ENCODE measurements at regions not wholly inside any gene's neighbourhood (a gene's known extent, or its start where the extent isn't known, plus 50 kb on each side); places are given as distances from the start of the nearest gene placed in this dataset.
"Not testable (repeated sequence)": the region's sequence is repeated elsewhere in the genome, so short reads cannot be mapped to it uniquely, and the experiment has no call there.

DNA sequence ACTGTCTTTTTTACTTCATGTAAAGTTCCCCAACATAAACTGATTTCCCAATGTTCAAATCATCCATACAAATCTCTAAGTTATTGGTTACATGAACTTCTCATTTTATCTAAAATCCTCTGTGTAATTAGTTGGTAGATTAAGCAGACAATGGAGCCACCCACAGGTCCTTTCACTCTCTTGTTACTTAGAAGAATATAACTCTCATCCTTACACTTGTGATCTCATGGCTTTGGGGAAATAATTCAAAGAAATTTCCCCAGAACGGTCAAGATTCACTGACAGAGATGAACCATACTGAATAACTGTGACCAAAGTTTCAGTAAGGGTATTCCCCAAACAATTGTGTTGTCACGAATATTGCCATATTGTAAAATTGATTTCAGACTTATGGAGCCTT, 1102.6 kb upstream of the EPHA6 start:
- no peak for DNase-seq

DNA sequence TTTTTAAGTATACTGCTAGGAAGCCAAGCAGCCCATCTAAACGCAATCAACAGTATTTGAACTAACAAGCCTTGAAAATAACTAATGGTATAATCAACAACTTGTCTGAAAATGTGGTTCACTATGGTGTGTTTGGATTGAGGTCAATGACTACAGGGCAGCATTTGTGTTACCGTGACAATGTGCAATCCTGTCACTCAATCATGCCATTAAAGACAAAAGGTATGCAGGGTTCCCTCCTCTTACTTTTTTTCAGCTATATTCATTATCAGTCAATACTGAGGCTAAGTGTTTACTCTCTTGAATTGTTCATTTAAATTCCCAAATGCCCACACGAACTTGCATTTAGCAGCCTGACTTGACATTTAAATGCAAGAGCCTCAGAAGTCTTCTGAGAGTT, 1099.3 kb upstream of the EPHA6 start:
- no peak for DNase-seq

DNA sequence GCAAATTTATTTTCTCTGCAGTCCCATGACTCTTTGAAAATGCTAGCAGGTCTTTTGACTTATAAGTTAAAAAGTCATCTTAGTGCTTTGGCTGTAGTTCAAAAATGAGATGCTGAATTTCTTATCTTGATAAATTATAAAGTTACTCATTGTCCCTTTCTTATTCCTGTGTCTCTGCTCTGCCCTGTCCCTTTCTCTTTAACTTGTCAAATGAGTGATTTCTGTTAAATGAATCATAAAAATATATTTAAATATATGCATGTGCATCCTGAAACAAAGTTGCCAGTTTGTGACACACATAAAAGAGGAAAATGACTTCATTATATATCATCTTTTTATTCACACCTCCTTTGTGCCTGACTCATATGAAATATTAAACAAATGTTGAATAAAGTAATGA, 1097.3 kb upstream of the EPHA6 start:
- no peak for DNase-seq

DNA sequence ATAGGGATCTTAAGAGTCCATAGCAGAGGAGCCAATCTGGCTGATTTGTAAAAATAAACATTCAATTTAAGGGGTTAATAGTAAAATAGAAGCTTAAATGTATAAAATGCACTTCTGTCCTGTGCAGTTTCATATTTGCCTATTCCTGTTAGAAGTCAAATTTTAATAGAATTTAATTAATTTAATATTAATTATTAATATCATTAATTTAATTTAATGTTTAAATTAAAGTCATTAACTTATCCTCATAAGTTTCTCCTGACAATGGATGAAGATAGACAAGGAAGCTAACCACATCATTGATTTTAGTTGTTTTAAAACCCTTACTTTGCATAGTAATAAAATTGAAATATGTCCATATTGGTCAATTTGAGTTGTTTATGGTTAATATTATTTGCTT, 1096.2 kb upstream of the EPHA6 start:
- DNase-seq: no peak

DNA sequence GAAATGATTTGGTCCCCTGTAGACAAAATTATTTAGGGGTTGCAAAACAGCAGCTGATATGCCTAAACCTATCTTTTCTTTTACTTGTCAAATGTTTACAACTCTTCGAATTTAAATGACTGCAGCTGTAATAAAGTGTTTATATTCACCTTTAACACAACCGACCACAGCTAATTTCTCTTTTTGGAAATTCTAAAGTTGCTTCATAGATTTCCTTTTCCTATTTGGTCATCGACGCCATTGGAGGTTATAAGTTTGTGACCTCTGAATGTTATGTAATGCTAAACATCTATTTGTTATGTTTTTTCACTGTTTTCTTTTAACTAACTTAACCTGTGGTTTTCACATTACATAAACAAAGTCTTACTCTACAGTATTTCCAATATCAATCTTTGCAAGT, 1094.9 kb upstream of the EPHA6 start:
- no peak for DNase-seq

DNA sequence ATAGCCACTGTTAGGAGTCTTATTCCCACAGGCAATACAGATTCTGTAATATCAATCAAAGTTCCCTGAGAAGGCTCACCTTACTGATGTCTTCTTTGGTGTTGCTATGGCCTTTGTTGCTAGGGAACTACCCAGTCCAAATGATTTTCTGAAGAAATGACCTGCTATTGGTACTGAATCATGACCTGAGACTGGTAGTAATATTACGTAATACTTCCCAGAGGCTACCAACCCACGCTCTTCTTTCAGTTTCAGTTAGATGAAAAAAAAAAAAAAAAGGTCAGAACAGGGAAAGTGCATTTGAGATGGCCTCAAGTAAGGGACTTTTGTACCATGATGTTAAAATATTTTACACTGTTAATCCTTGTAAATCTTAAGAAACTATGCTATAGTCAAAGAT, 1092.5 kb upstream of the EPHA6 start:
- no peak for DNase-seq

DNA sequence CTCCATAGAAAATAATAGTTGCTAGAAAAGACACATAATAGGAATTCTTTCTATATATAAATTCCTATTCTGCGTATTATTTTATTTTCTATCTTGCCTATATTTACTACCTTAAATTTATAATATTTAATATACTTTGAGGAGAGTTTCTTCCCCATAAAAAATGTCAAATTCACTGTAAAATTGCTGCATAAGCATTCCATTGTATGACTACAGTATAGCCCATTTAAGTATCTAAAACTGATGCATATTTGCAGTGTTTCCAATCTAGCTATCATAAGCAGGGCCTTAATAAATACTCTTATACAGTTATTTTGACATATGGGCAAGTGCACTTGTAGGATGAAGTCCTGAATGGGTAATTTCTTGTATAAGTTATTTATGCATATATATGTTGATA, 1088.6 kb upstream of the EPHA6 start:
- DNase-seq: no peak

DNA sequence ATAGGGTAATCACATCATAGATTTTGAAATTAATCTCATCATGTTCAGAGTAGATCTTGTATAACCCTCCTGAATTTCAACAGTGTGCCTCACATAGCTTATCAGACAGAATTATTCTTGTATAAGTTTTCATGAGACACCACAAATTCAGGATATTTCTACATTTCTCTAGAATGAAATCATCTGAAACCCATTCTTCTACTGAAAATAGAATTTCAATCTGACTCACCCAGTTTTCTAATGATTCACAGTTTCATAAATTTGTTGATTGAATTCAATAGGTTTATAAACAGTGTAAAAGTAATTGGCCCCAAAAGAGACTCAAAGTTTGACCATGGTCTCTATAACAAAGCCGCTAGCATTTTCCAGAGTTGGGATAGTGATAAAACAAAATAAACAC, 1082.6 kb upstream of the EPHA6 start:
- no peak for DNase-seq

DNA sequence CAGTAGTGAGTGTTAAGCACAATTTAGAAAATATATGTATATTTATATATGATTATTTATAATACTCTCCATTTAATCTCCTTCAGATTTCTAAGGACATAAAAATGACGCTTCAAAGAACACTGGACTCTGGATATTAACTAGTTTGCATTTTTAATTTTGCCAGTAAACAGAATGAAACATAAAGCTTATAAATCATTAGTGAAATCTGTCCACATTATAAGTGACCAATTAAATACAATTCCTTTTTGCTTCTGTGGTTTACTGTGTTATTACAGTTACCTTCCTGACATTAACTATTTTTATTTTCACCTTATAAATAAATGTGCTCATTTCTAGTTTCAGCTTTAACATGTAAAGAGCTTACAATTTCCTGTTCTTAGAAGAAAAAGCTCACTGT, 1081.1 kb upstream of the EPHA6 start:
- no peak for DNase-seq

DNA sequence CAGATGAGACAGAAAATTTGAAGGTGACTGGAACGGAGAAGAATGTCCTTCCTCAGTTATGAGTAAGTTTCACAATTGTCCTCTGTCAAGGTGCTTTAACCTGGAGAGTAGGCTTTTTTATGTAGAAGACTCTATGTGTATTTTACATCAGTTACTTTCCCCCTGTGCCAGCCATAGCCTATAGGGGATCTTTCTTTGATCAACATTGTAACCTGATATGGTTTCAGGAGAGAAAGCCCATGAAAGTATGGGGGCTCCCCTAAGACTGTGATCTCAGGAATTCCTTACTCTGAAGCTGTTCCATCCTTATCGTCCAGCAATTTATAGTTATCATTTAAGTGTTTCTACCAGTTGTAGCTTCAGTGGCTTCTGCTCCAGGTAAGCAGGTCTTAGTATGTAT, 1076.3 kb upstream of the EPHA6 start:
- no peak for DNase-seq

DNA sequence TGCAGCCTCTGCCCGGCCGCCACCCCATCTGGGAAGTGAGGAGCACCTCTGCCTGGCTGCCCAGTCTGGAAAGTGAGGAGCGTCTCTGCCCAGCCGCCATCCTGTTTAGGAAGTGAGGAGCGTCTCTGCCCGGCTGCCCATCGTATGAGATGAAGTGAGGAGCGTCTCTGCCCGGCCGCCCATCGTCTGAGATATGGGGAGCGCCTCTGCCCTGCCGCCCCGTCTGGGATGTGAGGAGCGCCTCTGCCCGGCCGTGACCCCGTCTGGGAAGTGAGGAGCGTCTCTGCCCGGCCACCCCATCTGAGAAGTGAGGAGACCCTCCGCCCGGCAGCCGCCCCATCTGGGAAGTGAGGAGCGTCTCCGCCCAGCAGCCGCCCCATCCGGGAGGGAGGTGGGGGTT, 1069.5 kb upstream of the EPHA6 start:
- DNase-seq: not testable (repeated sequence)

DNA sequence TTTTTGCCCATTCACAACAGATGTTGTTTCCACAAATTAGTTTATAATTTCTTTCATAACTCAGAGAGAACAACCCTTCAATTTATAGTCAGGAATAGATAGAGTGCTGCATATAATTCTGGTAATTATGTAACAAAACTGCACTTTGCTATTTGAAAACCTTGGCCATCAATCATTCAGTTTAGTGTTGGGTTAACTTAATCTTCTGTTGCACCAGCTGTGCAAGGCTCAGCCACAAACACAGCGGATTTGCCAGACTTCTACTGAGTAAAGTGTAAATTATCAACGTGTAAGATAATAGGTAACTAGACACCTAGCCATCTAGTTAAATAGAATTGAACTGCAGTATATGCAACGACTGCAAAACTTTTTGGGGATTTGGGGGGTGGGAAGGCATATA, 1064.3 kb upstream of the EPHA6 start:
- DNase-seq: no peak

DNA sequence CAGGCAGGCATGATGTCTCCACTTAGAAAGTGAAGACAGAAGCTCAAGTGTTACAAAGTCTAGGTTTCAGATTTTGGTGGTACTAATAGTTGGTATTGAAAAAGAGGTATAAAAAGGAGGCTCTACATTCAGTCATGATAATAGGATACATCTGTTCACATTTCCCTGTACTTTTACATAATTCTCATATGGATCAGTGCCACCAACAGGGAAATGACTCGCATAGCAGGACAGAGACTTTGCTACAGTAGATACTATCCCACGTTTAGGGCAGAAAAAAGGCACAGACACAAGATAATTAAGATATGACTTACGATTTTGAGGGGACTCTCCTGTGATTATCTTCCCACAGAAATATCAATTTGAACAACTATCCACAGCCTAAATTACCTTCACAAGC, 1062.9 kb upstream of the EPHA6 start:
- no peak for DNase-seq

DNA sequence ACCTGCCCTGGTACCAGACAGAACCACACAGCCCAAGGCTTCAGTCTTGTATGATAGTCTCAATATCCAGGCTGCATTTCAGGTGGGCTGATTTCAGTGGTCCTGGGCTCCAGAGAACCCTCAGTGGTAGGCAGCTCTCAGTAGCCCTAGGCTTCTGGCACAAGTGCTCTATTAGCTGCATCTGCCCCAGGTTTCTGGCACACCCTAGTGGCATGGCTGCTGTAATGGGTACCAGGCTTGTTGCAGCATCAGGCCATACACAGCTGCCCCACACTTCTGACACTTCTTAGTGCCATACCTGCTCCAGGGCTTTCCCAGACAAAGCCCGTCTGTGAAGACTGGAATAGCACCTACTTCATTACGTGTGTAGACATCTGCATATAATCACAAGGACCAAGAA, 1062.2 kb upstream of the EPHA6 start:
- DNase-seq: no peak

DNA sequence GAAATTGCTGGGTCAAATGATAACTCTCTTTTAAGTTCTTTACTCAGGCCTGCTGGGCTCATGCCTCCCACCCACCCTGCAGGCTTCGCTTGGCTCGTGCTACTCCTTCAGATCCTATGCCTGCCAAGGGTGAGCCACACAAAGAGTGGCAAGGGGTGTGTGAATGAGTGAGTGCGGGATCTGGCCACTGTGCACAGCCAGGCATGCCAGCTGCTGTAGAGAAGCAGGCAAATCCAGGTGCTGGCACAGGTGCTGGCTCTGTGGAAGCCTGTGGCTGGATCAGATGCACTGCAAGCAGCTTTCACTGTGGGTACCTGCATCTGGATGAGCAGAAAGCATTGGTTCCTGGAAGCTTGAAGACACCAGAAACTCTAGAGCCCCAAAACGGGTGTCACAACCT, 1055.7 kb upstream of the EPHA6 start:
- no peak for DNase-seq

DNA sequence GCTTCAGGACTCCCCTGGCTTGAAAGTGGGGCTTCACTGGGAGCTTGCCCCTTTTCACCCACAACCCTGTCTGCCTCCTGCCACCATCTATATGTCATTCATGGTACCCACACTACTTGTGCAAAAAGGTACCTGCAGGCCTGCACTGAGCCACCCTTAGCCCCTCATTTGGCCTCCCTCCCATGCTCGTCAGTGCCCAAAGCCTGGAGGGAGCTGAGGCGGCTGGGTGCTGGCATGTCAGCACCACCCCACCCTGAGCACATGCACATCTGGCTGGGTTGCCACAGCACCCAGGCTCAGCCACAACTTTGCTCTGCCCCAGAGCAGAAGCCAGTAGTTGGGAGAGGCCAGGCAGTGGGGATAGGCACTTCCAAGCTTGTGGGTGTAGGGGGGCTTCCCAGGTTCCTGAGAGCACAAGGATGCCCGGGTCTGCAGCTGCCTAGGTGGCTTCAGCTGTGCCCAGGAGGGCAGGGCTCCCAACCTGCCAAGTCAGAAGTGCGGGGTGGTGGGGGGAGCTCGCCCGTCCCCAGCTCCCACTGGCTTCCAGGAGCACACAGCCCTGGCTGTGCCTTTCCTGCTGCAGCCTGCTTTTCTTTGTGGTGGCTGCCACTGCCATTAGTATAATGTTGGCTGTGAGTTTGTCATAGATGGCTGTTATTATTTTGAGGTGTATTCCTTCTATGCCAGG, 1054.6 kb upstream of the EPHA6 start:
- no peak for DNase-seq

DNA sequence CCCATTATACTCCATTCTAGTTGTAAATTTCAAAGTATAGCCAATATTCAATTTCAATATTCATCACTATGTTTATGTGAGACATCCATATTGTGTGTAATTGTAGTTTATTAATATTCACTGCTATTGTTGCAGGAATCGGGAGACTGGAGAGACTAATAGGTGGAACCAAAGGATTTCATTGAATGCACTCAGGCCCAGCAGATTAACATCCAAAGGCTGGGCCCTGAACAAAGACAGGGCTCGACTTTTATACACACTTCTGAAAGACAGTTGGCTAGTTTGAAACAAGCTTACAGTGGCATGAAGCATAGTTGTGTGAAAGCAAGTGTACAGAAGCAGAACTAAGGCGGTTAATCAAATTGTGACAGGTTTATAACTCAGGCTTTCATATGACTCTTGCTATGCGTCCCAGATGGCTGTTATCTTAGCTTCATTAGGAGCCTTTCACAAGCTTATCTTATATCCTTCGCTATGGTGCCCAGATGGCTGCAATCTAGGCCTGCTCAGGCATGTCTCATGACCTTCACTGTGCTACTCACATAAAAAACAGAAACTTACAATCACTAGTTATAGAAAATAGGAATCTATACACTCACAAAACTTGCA, 1038.8 kb upstream of the EPHA6 start:
- no peak for DNase-seq

DNA sequence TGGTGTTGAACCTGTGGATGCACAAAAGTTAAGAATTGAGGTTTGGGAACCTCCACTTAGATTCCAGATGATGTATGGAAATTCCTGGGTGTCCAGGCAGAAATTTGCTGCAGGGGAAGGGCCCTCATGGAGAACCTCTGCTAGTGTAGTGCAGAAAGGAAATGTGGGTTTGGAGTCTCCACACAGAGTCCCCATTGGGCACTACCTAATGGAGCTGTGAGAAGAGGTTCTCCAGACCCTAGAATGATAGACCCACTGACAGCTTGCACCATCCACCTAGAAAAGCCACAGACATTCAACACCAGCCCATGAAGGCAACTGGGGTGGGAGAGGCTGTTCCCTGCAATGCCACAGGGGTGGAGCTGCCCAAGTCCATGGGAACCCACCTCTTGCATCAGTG, 1032.8 kb upstream of the EPHA6 start:
- DNase-seq: no peak

DNA sequence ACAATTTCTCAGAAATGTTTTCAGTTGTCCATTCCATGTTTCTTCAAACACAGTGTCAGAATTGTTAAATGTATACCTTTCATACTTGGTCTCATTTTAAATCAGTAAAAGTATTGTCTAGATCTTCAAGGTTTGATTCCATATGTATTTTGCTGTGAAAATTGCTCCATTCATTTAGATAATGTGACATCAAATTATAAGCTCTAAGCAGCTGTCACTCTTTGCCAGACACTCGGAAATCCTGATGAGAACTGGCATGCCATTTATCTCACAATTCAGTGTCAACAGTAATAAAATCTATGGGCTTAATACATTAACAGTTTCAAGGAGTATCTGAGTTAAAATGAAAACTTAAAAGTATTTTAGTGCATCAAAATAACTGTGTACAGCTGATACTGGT, 1025.3 kb upstream of the EPHA6 start:
- DNase-seq: no peak

DNA sequence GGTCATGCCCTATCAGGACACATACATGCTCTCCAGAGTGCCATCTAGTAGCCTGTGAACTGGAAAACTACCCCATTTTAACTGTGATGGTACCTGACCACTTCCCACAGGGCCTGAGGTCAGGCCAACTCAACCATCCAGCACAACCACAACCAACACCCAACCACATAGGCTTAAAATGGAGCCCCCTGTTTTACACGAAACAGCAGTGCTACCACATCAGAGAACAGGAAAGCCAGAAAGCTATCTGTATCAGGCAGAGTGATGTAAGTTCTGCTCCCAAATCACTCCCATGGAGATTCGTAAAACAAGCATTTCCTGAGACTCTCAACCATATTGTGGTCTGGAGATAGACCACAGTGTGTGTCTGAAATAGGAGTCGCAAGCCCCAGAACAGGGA, 1017.3 kb upstream of the EPHA6 start:
- DNase-seq: no peak

DNA sequence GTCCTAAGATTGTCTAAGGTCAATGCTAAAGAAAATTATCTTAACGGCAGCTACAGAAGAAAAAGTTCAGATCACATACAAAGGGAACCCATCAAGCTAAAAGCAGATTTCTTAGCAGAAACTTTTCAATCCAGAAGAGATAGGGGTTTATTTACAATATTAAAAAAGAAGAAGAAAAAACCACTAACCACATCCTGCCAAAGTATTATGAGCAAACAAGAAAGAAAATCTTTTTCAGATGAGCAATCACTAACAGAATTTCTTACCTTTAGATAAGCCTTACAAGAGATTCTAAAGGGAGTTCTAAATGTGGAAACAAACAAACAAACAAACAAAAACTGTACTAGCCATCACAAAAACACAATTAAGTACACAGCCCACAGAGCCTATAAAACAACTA, 1015.8 kb upstream of the EPHA6 start:
- no peak for DNase-seq

DNA sequence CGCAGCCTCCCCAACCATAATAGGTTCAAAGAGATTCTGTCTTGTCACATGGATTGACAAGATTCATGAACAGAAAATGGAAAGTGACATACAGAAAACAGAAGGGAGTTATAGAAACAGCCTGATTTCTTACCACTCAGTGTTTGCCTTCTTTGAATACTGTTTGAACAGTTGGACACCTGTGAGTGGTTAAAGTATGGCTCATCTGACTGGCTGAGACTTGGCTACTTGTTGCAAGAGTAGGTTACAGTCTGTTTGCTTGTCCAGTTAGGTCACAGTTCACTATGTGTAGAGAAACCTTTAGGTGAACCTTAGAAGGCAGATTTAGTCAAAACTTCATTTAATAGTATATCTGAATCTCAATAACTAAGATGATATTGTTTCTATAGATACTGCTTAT, 1003.9 kb upstream of the EPHA6 start:
- DNase-seq: no peak

DNA sequence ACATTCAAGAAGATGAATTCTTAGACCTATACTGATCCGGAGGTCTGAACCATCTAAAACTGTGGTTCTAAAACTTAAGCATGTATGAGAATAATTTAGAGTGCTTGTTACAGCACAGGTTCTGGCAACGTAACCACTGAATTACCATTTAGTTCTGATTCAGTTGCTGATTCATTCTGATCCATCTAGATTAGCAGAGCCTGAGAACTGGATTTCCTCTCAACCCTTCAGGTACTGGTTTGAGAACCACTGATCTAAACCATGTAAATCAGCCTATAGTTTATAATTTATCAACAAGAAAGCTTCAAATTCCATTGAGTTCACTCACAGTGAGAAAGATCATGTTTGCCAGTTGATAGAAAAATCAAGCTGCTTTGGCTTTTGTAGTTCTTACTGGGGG, 1001.1 kb upstream of the EPHA6 start:
- no peak for DNase-seq

DNA sequence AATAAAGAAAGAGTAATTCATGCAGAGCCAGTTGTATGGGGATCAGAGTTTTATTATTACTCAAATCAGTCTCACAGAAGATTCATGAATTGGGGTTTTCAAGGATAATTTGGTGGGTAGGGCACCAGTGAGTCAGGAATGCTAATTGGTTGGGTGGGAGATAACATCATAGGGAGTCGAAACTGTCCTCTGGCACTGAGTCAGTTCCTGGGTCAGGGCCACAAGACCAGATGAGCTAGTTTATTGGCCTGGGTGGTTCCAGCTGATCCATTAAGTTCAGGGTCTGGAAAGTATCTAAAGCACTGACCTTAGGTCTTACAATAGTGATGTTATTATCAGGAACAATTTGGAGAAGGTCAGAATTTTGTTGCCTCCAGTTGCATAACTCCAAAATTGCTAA, 998.6 kb upstream of the EPHA6 start:
- no peak for DNase-seq

DNA sequence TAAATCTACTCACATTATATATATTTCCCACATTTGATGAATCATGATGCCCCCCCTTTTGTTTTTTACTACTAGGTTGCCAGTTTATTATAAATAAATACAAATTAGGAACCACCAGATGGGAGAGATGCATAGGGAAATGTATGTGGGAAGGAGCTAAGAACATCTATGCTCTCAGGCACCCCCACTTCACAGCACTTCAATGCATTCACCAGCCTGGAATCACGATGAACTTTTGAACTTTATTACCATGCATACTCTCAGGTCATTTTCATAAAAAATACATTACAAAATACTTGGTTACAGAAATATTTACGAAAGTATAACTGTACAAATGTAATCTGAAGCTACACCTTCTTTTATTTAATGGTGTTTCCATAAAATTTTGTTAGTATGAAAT, 988.0 kb upstream of the EPHA6 start:
- no peak for DNase-seq
